Fibroblast of lung (primary cell): ENCODE measurements at regions not wholly inside any gene's neighbourhood (a gene's known extent, or its start where the extent isn't known, plus 50 kb on each side); places are given as distances from the start of the nearest gene placed in this dataset.

Experiments used
- DNase-seq, 2 donors: peaks; one replicate each; pipeline versions ENCODE4 v3.0.0 to v3.0.0-alpha.2; 2010; ENCODE audit warnings: low read depth in 2 of 2
- H2AFZ ChIP-seq: 2 replicates; pipeline ENCODE4 v1.5.1; 2012; ENCODE audit warnings: low read length, control low read depth, inconsistent platforms
- H3K27ac ChIP-seq: 2 replicates; pipeline ENCODE4 v1.5.1; 2011; ENCODE audit warnings: low read length, control low read depth; ENCODE audit not compliant: insufficient read depth
- H3K27me3 ChIP-seq: 2 replicates; pipeline ENCODE4 v1.5.1; 2011; ENCODE audit warnings: mild to moderate bottlenecking, low read length; ENCODE audit not compliant: control insufficient read depth, insufficient read depth
- H3K36me3 ChIP-seq: 2 replicates; pipeline ENCODE4 v1.5.1; 2011; ENCODE audit warnings: low read length; ENCODE audit not compliant: control insufficient read depth, insufficient read depth
- H3K4me1 ChIP-seq: 2 replicates; pipeline ENCODE4 v1.5.1; 2011; ENCODE audit warnings: low read length; ENCODE audit not compliant: control insufficient read depth, insufficient read depth; ENCODE audit errors: extremely low read depth
- H3K4me2 ChIP-seq: 2 replicates; pipeline ENCODE4 v1.5.1; 2011; ENCODE audit warnings: low read length, control low read depth; ENCODE audit not compliant: insufficient read depth; ENCODE audit errors: extremely low read depth
- H3K4me3 ChIP-seq, 4 experiments: fragments of 200-600 bp in 1 of 4; sonication (generic) in 1 of 4; replicated peaks in 1 of 4; 2 replicates each; pipeline ENCODE4 v1.5.1; 2011 to 2016; ENCODE audit warnings: low read length in 4 of 4, low read depth in 3 of 4, mild to moderate bottlenecking in 3 of 4, control low read depth in 2 of 4, inconsistent platforms in 1 of 4, mixed read lengths in 1 of 4; ENCODE audit not compliant: insufficient read depth in 1 of 4; ENCODE audit errors: control extremely low read depth in 1 of 4
- H3K79me2 ChIP-seq: 2 replicates; pipeline ENCODE4 v1.5.1; 2012; ENCODE audit warnings: mild to moderate bottlenecking, low read length, inconsistent platforms; ENCODE audit not compliant: control insufficient read depth, insufficient read depth
- H3K9ac ChIP-seq: 2 replicates; pipeline ENCODE4 v1.5.1; 2011; ENCODE audit warnings: mild to moderate bottlenecking, low read length, control low read depth; ENCODE audit not compliant: insufficient read depth
- H3K9me3 ChIP-seq: 2 replicates; pipeline ENCODE4 v1.5.1; 2012; ENCODE audit warnings: low read depth, low read length; ENCODE audit not compliant: control insufficient read depth, insufficient read depth
- H4K20me1 ChIP-seq: 2 replicates; pipeline ENCODE4 v1.5.1; 2011; ENCODE audit warnings: low read length; ENCODE audit not compliant: control insufficient read depth, insufficient read depth; ENCODE audit errors: extremely low read depth
- EZH2 ChIP-seq: IDR thresholded peaks from 2 replicates; pipeline ENCODE4 v1.5.1; 2012; ENCODE audit warnings: low read length, control low read depth, mild to moderate bottlenecking; ENCODE audit errors: missing control alignments
- TF ChIP-seq, protein P1 (sequence below), 2 donors: IDR thresholded peaks in 1 of 2; conservative IDR thresholded peaks in 1 of 2; 1 replicate in 1 of 2; 2 replicates in 1 of 2; pipeline ENCODE4 v1.5.1; 2011 to 2012; ENCODE audit warnings: low read length in 2 of 2, control low read depth in 1 of 2, inconsistent platforms in 1 of 2, low read depth in 1 of 2, mild to moderate bottlenecking in 1 of 2

DNA sequence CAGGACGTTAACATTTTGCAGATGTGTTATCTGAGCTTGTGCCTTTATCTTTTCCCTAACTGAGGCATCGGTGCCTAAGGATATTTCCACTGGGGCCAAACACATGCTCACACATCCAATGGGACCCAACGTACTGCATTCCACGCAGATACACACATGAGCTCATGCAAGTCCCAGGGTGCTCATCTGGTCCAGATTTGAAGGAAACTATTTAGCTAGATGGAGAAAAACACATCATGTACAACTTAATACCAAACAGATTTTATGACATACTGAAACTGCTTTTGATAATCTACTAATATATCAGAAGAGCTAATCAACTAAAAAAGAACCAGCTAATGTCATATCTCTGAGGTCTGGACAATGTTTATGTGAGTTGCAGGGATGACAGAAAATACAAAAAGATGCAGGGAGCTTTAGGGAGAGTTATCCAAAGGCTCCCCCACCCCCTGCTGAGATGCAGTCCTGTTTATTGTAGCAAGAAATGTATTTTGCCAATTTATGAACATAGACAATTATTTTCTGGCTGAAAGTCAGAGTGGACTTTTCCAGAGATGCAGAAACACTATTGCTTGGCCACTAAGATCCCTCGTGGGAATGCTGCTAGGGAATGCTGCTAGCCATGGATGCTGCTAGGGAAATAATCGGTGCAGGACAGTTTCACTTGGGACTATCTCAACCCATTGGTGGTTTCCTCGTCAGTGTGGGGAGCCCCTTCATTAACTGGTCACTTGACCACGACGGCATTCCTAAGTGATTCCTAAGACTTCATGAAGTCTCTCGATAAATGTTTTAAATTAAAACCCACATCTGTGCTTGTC, 172.8 kb downstream of the SMIM20 start:
- TF ChIP-seq EZH2 = no peak
- TF ChIP-seq, protein P1, sequence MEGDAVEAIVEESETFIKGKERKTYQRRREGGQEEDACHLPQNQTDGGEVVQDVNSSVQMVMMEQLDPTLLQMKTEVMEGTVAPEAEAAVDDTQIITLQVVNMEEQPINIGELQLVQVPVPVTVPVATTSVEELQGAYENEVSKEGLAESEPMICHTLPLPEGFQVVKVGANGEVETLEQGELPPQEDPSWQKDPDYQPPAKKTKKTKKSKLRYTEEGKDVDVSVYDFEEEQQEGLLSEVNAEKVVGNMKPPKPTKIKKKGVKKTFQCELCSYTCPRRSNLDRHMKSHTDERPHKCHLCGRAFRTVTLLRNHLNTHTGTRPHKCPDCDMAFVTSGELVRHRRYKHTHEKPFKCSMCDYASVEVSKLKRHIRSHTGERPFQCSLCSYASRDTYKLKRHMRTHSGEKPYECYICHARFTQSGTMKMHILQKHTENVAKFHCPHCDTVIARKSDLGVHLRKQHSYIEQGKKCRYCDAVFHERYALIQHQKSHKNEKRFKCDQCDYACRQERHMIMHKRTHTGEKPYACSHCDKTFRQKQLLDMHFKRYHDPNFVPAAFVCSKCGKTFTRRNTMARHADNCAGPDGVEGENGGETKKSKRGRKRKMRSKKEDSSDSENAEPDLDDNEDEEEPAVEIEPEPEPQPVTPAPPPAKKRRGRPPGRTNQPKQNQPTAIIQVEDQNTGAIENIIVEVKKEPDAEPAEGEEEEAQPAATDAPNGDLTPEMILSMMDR (conservative IDR thresholded peaks at IDR 0.05 in 1 of 2, IDR thresholded peaks at IDR 0.05 in 1 of 2; ENCODE audit: low read depth in 1 of 2, low read length in 2 of 2) = no peak
- H3K27me3 ChIP-seq = no peaks in the 10 kb centered on the region
- peak in 1 of 2 donors; percentile 74 for DNase-seq
- H3K9ac ChIP-seq = no peak overlapping the region
- H3K27ac ChIP-seq = peak overlapping the region; percentile 17
- H3K4me1 ChIP-seq = peaks cover 25% of the 10 kb centered on the region
- H4K20me1 ChIP-seq = no peaks in the 10 kb centered on the region
- H3K4me3 ChIP-seq = no peak overlapping the region
- H3K79me2 ChIP-seq = no peaks in the 10 kb centered on the region
- H3K4me2 ChIP-seq = peak overlapping the region; percentile 16
- no peak overlapping the region for H2AFZ ChIP-seq
- no peaks in the 10 kb centered on the region for H3K36me3 ChIP-seq
- no peaks in the 10 kb centered on the region for H3K9me3 ChIP-seq

DNA sequence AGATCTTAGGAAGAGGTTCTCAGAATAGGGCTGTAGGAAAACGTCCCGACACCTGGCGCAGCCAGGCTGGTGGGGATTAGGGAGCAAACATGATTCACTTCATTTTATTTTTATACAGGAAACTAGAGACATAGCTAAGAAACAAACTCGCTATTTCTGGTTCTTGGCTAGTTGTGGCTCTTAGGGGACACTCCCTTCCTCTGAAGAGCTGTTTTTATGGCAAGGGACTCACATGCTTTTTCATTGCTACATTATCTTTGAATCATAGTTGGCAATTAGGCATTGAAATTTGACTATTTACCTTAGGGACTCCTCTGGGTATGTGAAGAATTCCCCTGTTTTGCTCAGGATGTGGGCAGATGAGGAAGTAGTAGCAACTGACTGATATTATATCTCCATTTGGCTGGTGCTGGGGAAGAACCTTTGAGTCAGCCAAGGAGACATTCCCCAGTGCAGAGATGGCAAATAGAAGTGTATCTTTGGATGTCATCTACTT, 174.5 kb downstream of the SMIM20 start:
- Histone ChIP-seq H3K79me2 (no peaks in the 10 kb centered on the region), H3K27me3 (no peaks in the 10 kb centered on the region), H3K27ac (no peak overlapping the region), H3K36me3 (no peaks in the 10 kb centered on the region), H4K20me1 (no peaks in the 10 kb centered on the region), H3K4me3 (no peak overlapping the region), H3K4me2 (peak overlapping the region; percentile 4), H3K4me1 (peaks cover 21% of the 10 kb centered on the region), H3K9me3 (no peaks in the 10 kb centered on the region), H3K9ac (no peak overlapping the region), H2AFZ (no peak overlapping the region)
- DNase-seq = peak; percentile 35 to 75
- TF ChIP-seq, protein P1 (conservative IDR thresholded peaks at IDR 0.05 in 1 of 2, IDR thresholded peaks at IDR 0.05 in 1 of 2; ENCODE audit: low read depth in 1 of 2, low read length in 2 of 2) = no peak
- no peak for TF ChIP-seq EZH2

DNA sequence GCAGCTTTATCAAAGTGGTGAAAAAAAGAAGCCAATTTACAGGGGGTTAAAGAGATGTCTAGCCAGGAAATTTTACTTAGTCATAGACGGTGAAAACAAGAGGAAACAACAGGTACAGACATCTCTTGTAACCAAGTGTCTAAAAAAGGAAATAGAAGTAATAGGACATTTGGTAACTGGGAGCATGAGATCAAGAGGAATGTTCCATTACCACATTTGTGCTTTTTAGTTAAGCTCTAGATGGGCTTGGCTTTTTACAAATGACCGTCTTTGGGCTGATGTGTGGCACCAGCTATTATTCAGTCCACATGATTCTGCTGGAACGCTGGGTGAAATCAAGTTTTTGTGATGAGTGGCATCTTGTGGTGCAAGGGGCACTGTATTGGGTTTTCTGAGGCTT, 179.5 kb downstream of the SMIM20 start:
- H3K79me2 ChIP-seq = no peaks in the 10 kb centered on the region
- no peaks in the 10 kb centered on the region for H4K20me1 ChIP-seq
- H3K27me3 ChIP-seq = no peaks in the 10 kb centered on the region
- H3K4me1 ChIP-seq = peaks cover 4% of the 10 kb centered on the region
- TF ChIP-seq, protein P1 (conservative IDR thresholded peaks at IDR 0.05 in 1 of 2, IDR thresholded peaks at IDR 0.05 in 1 of 2; ENCODE audit: low read depth in 1 of 2, low read length in 2 of 2) = no peak
- no peak for TF ChIP-seq EZH2
- no peak overlapping the region for H3K9ac ChIP-seq
- H3K36me3 ChIP-seq = no peaks in the 10 kb centered on the region
- no peak overlapping the region for H3K4me3 ChIP-seq
- no peaks in the 10 kb centered on the region for H3K9me3 ChIP-seq
- DNase-seq = no peak
- no peak overlapping the region for H2AFZ ChIP-seq
- H3K4me2 ChIP-seq = no peak overlapping the region
- H3K27ac ChIP-seq = no peak overlapping the region
